Natural killer cell treated with Interleukin-12 subunit alpha and Interleukin-12 subunit beta and Interleukin-15 and Interleukin-18, amount 100 ng/mL, for 72 hours (primary cell): ENCODE measurements at regions not wholly inside any gene's neighbourhood (a gene's known extent, or its start where the extent isn't known, plus 50 kb on each side); places are given as distances from the start of the nearest gene placed in this dataset.

Experiments
- ATAC-seq, 2 donors: fragments of 150-1000 bp; cut with Tn5 transposase in 1 of 2; sonication (Bioruptor Pico), chemical (Tn5 transposase) in 1 of 2; 2 replicates each; pipeline ENCODE4 v1.10.0; 2021
- DNase-seq: peaks from one replicate; pipeline ENCODE4 v3.0.0; 2022; ENCODE audit warnings: low spot score
- H3K27ac Mint-ChIP-seq, 2 donors: 1 replicate in 1 of 2; 2 replicates in 1 of 2; pipeline ENCODE4 v1.8.0; 2022; ENCODE audit warnings: mixed read lengths in 2 of 2, mild to moderate bottlenecking in 1 of 2, moderate library complexity in 1 of 2
- H3K27me3 Mint-ChIP-seq, 2 donors: 1 replicate in 1 of 2; 2 replicates in 1 of 2; pipeline ENCODE4 v1.8.0; 2022; ENCODE audit warnings: mixed read lengths in 2 of 2
- H3K36me3 Mint-ChIP-seq: one replicate; pipeline ENCODE4 v1.8.0; 2022; ENCODE audit warnings: mixed read lengths
- H3K4me1 Mint-ChIP-seq, 2 donors: 1 replicate in 1 of 2; 2 replicates in 1 of 2; pipeline ENCODE4 v1.8.0; 2022; ENCODE audit warnings: low read depth in 2 of 2, mixed read lengths in 2 of 2, mild to moderate bottlenecking in 1 of 2
- H3K4me3 Mint-ChIP-seq: one replicate; pipeline ENCODE4 v1.8.0; 2022; ENCODE audit warnings: mixed read lengths
- H3K9me3 Mint-ChIP-seq: 2 replicates; pipeline ENCODE4 v1.8.0; 2022; ENCODE audit warnings: mixed read lengths

- Mint-ChIP-seq H3K36me3 (no peaks in the 10 kb centered on the region), H3K4me1 (no peaks in the 10 kb centered on the region), H3K27me3 (no peaks in the 10 kb centered on the region), H3K27ac (no peak overlapping the region), H3K9me3 (peaks cover 13% of the 10 kb centered on the region), H3K4me3 (no peak overlapping the region)
- DNase-seq (no peak), ATAC-seq (peak in 1 of 2 donors; percentile 49)
These were observed 263.8 kb downstream of the ZBBX start for GRCh38 chr3:167116120-167116922.

GRCh38 chr3:167115331-167115934 lies 264.7 kb downstream of the ZBBX start:
- Mint-ChIP-seq H3K27me3 (no peaks in the 10 kb centered on the region), H3K4me3 (no peak overlapping the region), H3K4me1 (no peaks in the 10 kb centered on the region), H3K9me3 (peaks cover 13% of the 10 kb centered on the region), H3K36me3 (no peaks in the 10 kb centered on the region), H3K27ac (no peak overlapping the region)
- DNase-seq (no peak), ATAC-seq (peak in 1 of 2 donors; percentile 27)

GRCh38 chr3:167114619-167115018 lies 265.5 kb downstream of the ZBBX start:
- ATAC-seq (no peak), DNase-seq (no peak)
- Mint-ChIP-seq H3K9me3 (peaks cover 17% of the 10 kb centered on the region), H3K27ac (no peak overlapping the region), H3K36me3 (no peaks in the 10 kb centered on the region), H3K4me1 (no peaks in the 10 kb centered on the region), H3K4me3 (no peak overlapping the region), H3K27me3 (no peaks in the 10 kb centered on the region)

GRCh38 chr3:167113035-167113830 lies 266.9 kb downstream of the ZBBX start:
- H3K9me3 Mint-ChIP-seq: peaks cover 20% of the 10 kb centered on the region
- ATAC-seq (no peak), DNase-seq (no peak)
- H3K27me3 Mint-ChIP-seq: no peaks in the 10 kb centered on the region
- H3K27ac Mint-ChIP-seq: no peak overlapping the region
- H3K36me3 Mint-ChIP-seq: no peaks in the 10 kb centered on the region
- no peaks in the 10 kb centered on the region for H3K4me1 Mint-ChIP-seq
- H3K4me3 Mint-ChIP-seq: no peak overlapping the region

GRCh38 chr3:167110901-167111300 lies 269.2 kb downstream of the ZBBX start:
- ATAC-seq: no peak
- Mint-ChIP-seq H3K36me3 (no peaks in the 10 kb centered on the region), H3K27ac (no peak overlapping the region), H3K9me3 (peaks cover 19% of the 10 kb centered on the region), H3K4me1 (no peaks in the 10 kb centered on the region), H3K4me3 (no peak overlapping the region), H3K27me3 (no peaks in the 10 kb centered on the region)
- no peak for DNase-seq

GRCh38 chr3:167109746-167110145 lies 270.4 kb downstream of the ZBBX start:
- DNase-seq: no peak
- Mint-ChIP-seq H3K9me3 (peaks cover 19% of the 10 kb centered on the region), H3K4me1 (no peaks in the 10 kb centered on the region), H3K27ac (no peak overlapping the region), H3K36me3 (no peaks in the 10 kb centered on the region), H3K27me3 (no peaks in the 10 kb centered on the region), H3K4me3 (no peak overlapping the region)
- no peak for ATAC-seq

GRCh38 chr3:167106456-167106855 lies 273.6 kb downstream of the ZBBX start:
- no peaks in the 10 kb centered on the region for H3K27me3 Mint-ChIP-seq
- ATAC-seq: no peak
- H3K4me1 Mint-ChIP-seq: no peaks in the 10 kb centered on the region
- H3K4me3 Mint-ChIP-seq: no peak overlapping the region
- H3K9me3 Mint-ChIP-seq: peaks cover 11% of the 10 kb centered on the region
- H3K36me3 Mint-ChIP-seq: no peaks in the 10 kb centered on the region
- no peak overlapping the region for H3K27ac Mint-ChIP-seq
- no peak for DNase-seq

GRCh38 chr3:167102071-167102470 lies 278.0 kb downstream of the ZBBX start:
- Mint-ChIP-seq H3K36me3 (no peaks in the 10 kb centered on the region), H3K4me3 (no peak overlapping the region), H3K27ac (no peak overlapping the region), H3K9me3 (peaks cover 4% of the 10 kb centered on the region), H3K4me1 (no peaks in the 10 kb centered on the region), H3K27me3 (no peaks in the 10 kb centered on the region)
- ATAC-seq (no peak), DNase-seq (no peak)

- Mint-ChIP-seq H3K4me3 (no peak overlapping the region), H3K27me3 (no peaks in the 10 kb centered on the region), H3K36me3 (no peaks in the 10 kb centered on the region), H3K9me3 (peaks cover 9% of the 10 kb centered on the region), H3K4me1 (no peaks in the 10 kb centered on the region), H3K27ac (no peak overlapping the region)
- ATAC-seq (no peak), DNase-seq (no peak)
These were observed 279.4 kb downstream of the ZBBX start for GRCh38 chr3:167100651-167101050.

- DNase-seq (no peak), ATAC-seq (no peak)
- no peak overlapping the region for H3K27ac Mint-ChIP-seq
- peaks cover 9% of the 10 kb centered on the region for H3K9me3 Mint-ChIP-seq
- H3K4me3 Mint-ChIP-seq: no peak overlapping the region
- H3K4me1 Mint-ChIP-seq: no peaks in the 10 kb centered on the region
- no peaks in the 10 kb centered on the region for H3K36me3 Mint-ChIP-seq
- H3K27me3 Mint-ChIP-seq: no peaks in the 10 kb centered on the region
These were observed 279.9 kb downstream of the ZBBX start for GRCh38 chr3:167100200-167100599.

GRCh38 chr3:167095976-167096375 lies 284.1 kb downstream of the ZBBX start:
- Mint-ChIP-seq H3K36me3 (no peaks in the 10 kb centered on the region), H3K4me3 (no peak overlapping the region), H3K27ac (no peak overlapping the region), H3K9me3 (peaks cover 15% of the 10 kb centered on the region), H3K4me1 (no peaks in the 10 kb centered on the region), H3K27me3 (no peaks in the 10 kb centered on the region)
- no peak for ATAC-seq
- DNase-seq: no peak

GRCh38 chr3:167094632-167095031 lies 285.5 kb downstream of the ZBBX start:
- no peaks in the 10 kb centered on the region for H3K36me3 Mint-ChIP-seq
- no peak overlapping the region for H3K27ac Mint-ChIP-seq
- no peak for DNase-seq
- no peaks in the 10 kb centered on the region for H3K4me1 Mint-ChIP-seq
- H3K9me3 Mint-ChIP-seq: peaks cover 10% of the 10 kb centered on the region
- H3K4me3 Mint-ChIP-seq: no peak overlapping the region
- no peaks in the 10 kb centered on the region for H3K27me3 Mint-ChIP-seq
- ATAC-seq: no peak

- DNase-seq: no peak
- Mint-ChIP-seq H3K4me1 (no peaks in the 10 kb centered on the region), H3K9me3 (peaks cover 10% of the 10 kb centered on the region), H3K27ac (no peak overlapping the region), H3K36me3 (no peaks in the 10 kb centered on the region), H3K4me3 (no peak overlapping the region), H3K27me3 (no peaks in the 10 kb centered on the region)
- ATAC-seq: no peak
These were observed 288.9 kb downstream of the ZBBX start for GRCh38 chr3:167091226-167091625.

- Mint-ChIP-seq H3K36me3 (no peaks in the 10 kb centered on the region), H3K27ac (no peak overlapping the region), H3K9me3 (peaks cover 6% of the 10 kb centered on the region), H3K27me3 (no peaks in the 10 kb centered on the region), H3K4me1 (no peaks in the 10 kb centered on the region), H3K4me3 (no peak overlapping the region)
- ATAC-seq (no peak), DNase-seq (no peak)
These were observed 295.6 kb downstream of the ZBBX start for GRCh38 chr3:167084545-167084944.
